M059J (cell line): ENCODE measurements at regions not wholly inside any gene's neighbourhood (a gene's known extent, or its start where the extent isn't known, plus 50 kb on each side); places are given as distances from the start of the nearest gene placed in this dataset.
"Not testable (repeated sequence)": the region's sequence is repeated elsewhere in the genome, so short reads cannot be mapped to it uniquely, and the experiment has no call there.

Experiments used
- DNase-seq: peaks from one replicate; pipeline ENCODE4 v3.0.0-alpha.2; 2012; ENCODE audit warnings: low read depth

GRCh38 chr14:104481323-104481722, 98.2 kb upstream of the C14orf180 start:
- DNase-seq: no peak

DNA sequence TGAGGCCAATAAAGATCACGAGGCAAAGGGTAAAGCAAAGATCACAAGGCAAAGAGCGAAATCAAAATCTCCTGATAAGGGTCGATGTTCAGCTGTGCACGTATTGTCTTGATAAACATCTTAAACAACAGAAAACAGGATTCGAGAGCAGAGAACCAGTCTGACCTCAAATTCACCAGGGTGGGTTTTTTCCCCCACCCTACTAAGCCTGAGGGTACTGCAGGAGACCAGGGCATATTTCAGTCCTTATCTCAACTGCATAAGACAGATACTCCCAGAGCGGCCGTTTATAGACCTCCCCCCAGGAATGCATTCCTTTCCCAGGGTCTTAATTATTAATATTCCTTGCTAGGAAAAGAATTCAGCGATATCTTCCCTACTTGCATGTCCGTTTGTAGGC, 97.5 kb upstream of the C14orf180 start:
- not testable (repeated sequence) for DNase-seq

- no peak for DNase-seq
Measured at GRCh38 chr14:104486222-104486923, 93.2 kb upstream of the C14orf180 start.

GRCh38 chr14:104494483-104494882, 85.1 kb upstream of the C14orf180 start:
- DNase-seq: no peak

DNA sequence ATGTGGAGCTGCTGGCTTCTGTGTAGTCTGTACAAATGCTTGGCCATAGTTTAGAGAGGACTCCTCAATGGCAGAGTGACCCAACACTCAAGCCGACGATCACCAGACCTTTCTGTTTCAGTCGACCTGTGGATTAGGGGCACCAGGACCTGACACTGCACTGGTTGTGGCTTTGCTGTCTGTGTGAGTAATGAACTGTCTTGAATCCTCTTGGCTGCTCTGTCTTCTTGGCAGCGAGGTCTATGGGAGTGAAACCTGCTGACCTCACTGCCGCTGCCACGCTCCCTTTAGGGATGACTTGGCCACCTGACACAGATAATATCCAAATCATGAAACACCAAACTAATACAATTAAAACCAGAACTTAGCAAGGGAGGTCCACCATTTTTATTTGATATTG, 83.5 kb upstream of the C14orf180 start:
- DNase-seq: no peak

GRCh38 chr14:104499784-104500760, 79.5 kb upstream of the C14orf180 start:
- no peak for DNase-seq

DNA sequence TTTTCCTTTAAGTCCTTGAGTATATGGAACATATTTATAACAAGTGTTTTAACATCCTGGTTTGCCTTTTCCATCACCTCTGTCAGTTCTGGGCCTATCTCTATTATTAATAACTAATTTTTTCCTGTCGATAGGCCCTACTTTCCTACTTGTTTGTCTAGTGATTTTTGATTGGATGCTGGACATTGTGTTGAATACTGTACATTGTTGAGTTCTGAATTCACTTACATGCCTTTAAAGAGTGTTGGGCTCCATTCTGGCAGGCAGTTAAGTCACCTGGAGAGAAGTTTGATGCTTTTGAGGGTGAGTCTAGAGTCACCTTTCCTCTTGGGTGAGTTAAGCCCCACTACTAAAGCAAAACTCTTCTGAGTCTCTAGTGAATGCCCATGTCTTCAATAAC, 77.5 kb upstream of the C14orf180 start:
- no peak for DNase-seq

GRCh38 chr14:104503691-104504090, 75.9 kb upstream of the C14orf180 start:
- no peak for DNase-seq

- DNase-seq: no peak
Measured at GRCh38 chr14:104504172-104504735, 75.3 kb upstream of the C14orf180 start.

GRCh38 chr14:104505085-104506074, 74.2 kb upstream of the C14orf180 start:
- DNase-seq: no peak

GRCh38 chr14:104506461-104507253, 72.9 kb upstream of the C14orf180 start:
- DNase-seq: no peak

DNA sequence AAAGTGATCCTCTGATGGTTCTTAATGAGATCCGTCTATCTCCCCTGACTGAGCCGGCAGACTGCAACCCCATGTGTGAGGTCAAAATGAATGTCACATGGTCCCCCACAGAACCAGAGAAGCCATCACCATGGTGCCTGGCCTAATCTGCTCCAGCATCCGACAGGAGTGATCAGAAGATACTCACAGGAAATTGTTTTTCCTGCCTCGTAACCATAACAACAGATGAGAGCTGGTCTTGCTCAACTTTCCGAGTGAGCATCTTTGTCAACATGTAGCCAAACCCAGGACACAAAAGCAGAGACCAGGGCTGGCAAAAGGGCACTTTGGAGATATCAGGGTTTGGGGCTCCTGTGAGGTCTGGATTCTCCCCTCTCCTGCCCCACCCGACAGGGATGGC, 72.1 kb upstream of the C14orf180 start:
- DNase-seq: no peak

DNA sequence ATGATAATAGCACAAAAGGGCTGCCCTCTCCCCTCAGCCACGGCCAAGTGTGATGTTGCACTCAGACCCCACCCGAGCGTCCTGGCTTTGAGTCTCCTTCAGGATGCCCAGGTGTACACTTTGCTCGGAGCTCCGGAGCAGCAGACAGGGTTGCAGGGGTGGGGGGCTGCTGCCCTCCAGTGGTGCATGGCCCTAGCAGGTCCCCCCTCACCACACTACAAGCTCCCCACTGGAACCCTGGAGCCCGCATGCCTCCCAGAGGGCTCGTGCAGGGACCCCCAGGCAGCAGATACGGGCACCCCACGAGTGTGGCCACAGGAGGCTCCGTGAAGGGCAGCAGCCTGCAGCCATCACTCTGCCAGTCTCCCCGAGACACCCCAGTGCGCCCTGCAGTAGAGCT, 69.9 kb upstream of the C14orf180 start:
- DNase-seq: no peak

- no peak for DNase-seq
Measured at GRCh38 chr14:104510216-104510615, 69.3 kb upstream of the C14orf180 start.

- no peak for DNase-seq
Measured at GRCh38 chr14:104510794-104511611, 68.6 kb upstream of the C14orf180 start.

- DNase-seq: no peak
Measured at GRCh38 chr14:104512061-104512460, 67.5 kb upstream of the C14orf180 start.

DNA sequence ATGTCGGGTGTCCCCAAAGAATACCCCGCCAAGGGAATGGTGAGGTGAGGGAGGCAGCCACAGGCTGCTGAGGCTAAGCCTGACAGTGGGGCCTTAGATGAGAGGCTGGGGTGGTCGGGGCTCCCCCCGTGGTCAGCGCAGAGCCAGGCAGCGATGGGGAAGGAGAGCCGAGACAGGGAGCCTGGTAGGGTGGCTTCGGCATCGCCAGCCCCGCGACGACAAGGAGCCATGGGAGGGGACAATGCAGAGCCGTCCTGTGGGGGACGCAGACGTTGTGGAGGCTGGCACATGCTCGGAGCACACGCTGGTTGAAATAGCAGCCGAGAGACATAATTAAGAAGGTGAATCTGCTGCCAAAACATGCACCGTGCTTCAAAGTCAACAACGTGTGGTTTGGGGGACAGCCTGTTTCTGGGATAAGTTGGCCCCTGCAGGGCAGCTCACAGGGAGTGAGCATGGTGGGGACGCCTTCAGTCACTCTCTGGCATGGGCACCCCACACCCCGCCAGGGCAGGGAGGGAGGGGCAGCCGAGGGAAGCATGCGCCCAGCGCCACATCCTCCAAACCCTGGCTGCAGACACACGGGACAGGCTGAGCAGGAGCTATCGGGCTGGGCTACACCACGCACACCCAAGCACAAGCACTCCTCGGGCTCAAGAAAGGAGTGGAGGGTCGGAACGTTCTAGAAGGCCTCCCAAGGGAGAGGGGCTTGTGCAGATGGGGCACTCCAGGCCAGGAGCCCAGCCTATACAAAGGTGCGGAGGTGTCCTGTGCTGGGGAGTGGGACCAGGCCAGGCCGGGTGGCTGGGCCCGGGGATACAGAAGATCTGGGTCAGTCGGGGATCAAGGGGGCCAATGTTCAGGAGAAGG, 66.6 kb upstream of the C14orf180 start:
- no peak for DNase-seq

DNA sequence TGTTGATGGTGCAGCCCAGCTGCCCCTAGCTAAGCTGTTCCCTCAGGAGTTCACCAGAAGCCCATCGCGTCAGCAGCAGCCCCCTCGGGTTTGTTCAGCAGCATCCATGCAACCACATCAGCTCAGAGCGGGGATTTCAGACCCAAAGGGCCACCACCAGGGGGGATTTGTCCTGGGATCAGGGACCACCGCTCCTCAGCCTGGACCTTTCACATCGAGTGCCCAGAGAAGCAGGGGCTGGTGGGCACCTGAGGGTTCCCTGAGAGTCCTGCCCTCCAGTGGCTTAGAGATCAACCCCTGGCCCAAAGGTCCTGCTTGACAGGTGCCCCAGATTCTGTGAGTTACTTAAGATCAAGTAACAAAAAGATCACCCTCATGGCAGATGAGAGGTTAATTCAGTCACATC, 65.9 kb upstream of the C14orf180 start:
- DNase-seq: no peak
